ENCODE measurements at regions not wholly inside any gene's neighbourhood (a gene's known extent, or its start where the extent isn't known, plus 50 kb on each side); places are given as distances from the start of the nearest gene placed in this dataset.

GRCh38 chr13:109426690-109426990 is 359.7 kb downstream of the IRS2 start:
- H3K23ac ChIP-seq (ENCODE audit: low read depth, low read length, poor library complexity), result no peak overlapping the region
- no peak overlapping the region for H3K18ac ChIP-seq (ENCODE audit: low read length)
- no peak overlapping the region for H4K8ac ChIP-seq (ENCODE audit: low read depth, low read length)
- H2BK5ac ChIP-seq (ENCODE audit: low read length), result no peak overlapping the region
- no peak overlapping the region for H2BK12ac ChIP-seq (ENCODE audit: low read length)
- no peaks in the 10 kb centered on the region for H3K36me3 ChIP-seq (replicated peaks in 1 of 2; ENCODE audit: control insufficient read depth in 2 of 2, insufficient read depth in 2 of 2, low read length in 2 of 2)
- no peak overlapping the region for H2BK15ac ChIP-seq (ENCODE audit: low read length)
- peaks cover 0 to 4% of the 10 kb centered on the region in 2 donors for H3K9me3 ChIP-seq (replicated peaks in 1 of 2; ENCODE audit: control insufficient read depth in 2 of 2, insufficient read depth in 1 of 2, low read depth in 1 of 2, low read length in 2 of 2)
- H3K14ac ChIP-seq (ENCODE audit: low read length), result no peak overlapping the region
- WGBS, 2 donors (ENCODE audit: extremely low coverage in 2 of 2, insufficient read length in 2 of 2, insufficient replicate concordance in 1 of 2), result no CpG with 5 or more reads among the region's 1 CpG
- no peak overlapping the region for H3K4ac ChIP-seq (ENCODE audit: low read length)
- H4K91ac ChIP-seq (ENCODE audit: low read depth, low read length, poor library complexity), result no peak overlapping the region
- H2AFZ ChIP-seq (ENCODE audit: low read length), result no peak overlapping the region
- no peaks in the 10 kb centered on the region for H3K79me1 ChIP-seq (ENCODE audit: low read depth, low read length)
- H3K4me1 ChIP-seq (ENCODE audit: control insufficient read depth in 2 of 2, insufficient read depth in 1 of 2, low read depth in 1 of 2, low read length in 2 of 2), result no peaks in the 10 kb centered on the region
- no peak overlapping the region for H2BK120ac ChIP-seq (ENCODE audit: low read depth, low read length)
- no peak overlapping the region for H3K27ac ChIP-seq (replicated peaks; ENCODE audit: low read length)
- no peak overlapping the region for H3K4me2 ChIP-seq (ENCODE audit: insufficient read depth, low read length, poor library complexity, severe bottlenecking)
- no peak overlapping the region for H3K4me3 ChIP-seq (ENCODE audit: low read length in 2 of 2)
- DNase-seq (ENCODE audit: low spot score), result no peak
- H3K9ac ChIP-seq (ENCODE audit: low read depth, low read length, poor library complexity), result no peak overlapping the region
- peaks cover 0 to 2% (median 0%) of the 10 kb centered on the region in 3 experiments for H3K27me3 ChIP-seq (ENCODE audit: control insufficient read depth in 3 of 3, insufficient read depth in 3 of 3, low read depth in 1 of 3, low read length in 3 of 3)
- H2AK5ac ChIP-seq (ENCODE audit: low read depth, low read length), result no peak overlapping the region

- no peak overlapping the region for H2BK5ac ChIP-seq (ENCODE audit: low read length)
- no peak overlapping the region for H2AFZ ChIP-seq (ENCODE audit: low read length)
- no peak overlapping the region for H3K9ac ChIP-seq (ENCODE audit: low read depth, low read length, poor library complexity)
- no peaks in the 10 kb centered on the region for H3K36me3 ChIP-seq (replicated peaks in 1 of 2; ENCODE audit: control insufficient read depth in 2 of 2, insufficient read depth in 2 of 2, low read length in 2 of 2)
- H3K23ac ChIP-seq (ENCODE audit: low read depth, low read length, poor library complexity), result no peak overlapping the region
- no peak overlapping the region for H3K4me2 ChIP-seq (ENCODE audit: insufficient read depth, low read length, poor library complexity, severe bottlenecking)
- no CpG with 5 or more reads among the region's 5 CpGs for WGBS, 2 donors (ENCODE audit: extremely low coverage in 2 of 2, insufficient read length in 2 of 2, insufficient replicate concordance in 1 of 2)
- peaks cover 0 to 2% (median 0%) of the 10 kb centered on the region in 3 experiments for H3K27me3 ChIP-seq (ENCODE audit: control insufficient read depth in 3 of 3, insufficient read depth in 3 of 3, low read depth in 1 of 3, low read length in 3 of 3)
- H4K8ac ChIP-seq (ENCODE audit: low read depth, low read length), result no peak overlapping the region
- H3K14ac ChIP-seq (ENCODE audit: low read length), result no peak overlapping the region
- no peak for DNase-seq (ENCODE audit: low spot score)
- no peak overlapping the region for H3K4ac ChIP-seq (ENCODE audit: low read length)
- H4K91ac ChIP-seq (ENCODE audit: low read depth, low read length, poor library complexity), result no peak overlapping the region
- H3K18ac ChIP-seq (ENCODE audit: low read length), result no peak overlapping the region
- H2BK120ac ChIP-seq (ENCODE audit: low read depth, low read length), result no peak overlapping the region
- no peak overlapping the region for H2AK5ac ChIP-seq (ENCODE audit: low read depth, low read length)
- H3K79me1 ChIP-seq (ENCODE audit: low read depth, low read length), result no peaks in the 10 kb centered on the region
- H2BK12ac ChIP-seq (ENCODE audit: low read length), result no peak overlapping the region
- H2BK15ac ChIP-seq (ENCODE audit: low read length), result no peak overlapping the region
- no peak overlapping the region for H3K27ac ChIP-seq (replicated peaks; ENCODE audit: low read length)
- no peak overlapping the region for H3K4me3 ChIP-seq (ENCODE audit: low read length in 2 of 2)
- no peaks in the 10 kb centered on the region for H3K4me1 ChIP-seq (ENCODE audit: control insufficient read depth in 2 of 2, insufficient read depth in 1 of 2, low read depth in 1 of 2, low read length in 2 of 2)
- H3K9me3 ChIP-seq (replicated peaks in 1 of 2; ENCODE audit: control insufficient read depth in 2 of 2, insufficient read depth in 1 of 2, low read depth in 1 of 2, low read length in 2 of 2), result peaks cover 0 to 4% of the 10 kb centered on the region in 2 donors
Observed at GRCh38 chr13:109425821-109426689, 360.3 kb downstream of the IRS2 start.

GRCh38 chr13:109422161-109422560 is 364.2 kb downstream of the IRS2 start:
- no peak overlapping the region for H3K23ac ChIP-seq (ENCODE audit: low read depth, low read length, poor library complexity)
- no peaks in the 10 kb centered on the region for H3K9me3 ChIP-seq (replicated peaks in 1 of 2; ENCODE audit: control insufficient read depth in 2 of 2, insufficient read depth in 1 of 2, low read depth in 1 of 2, low read length in 2 of 2)
- H3K4me3 ChIP-seq (ENCODE audit: low read length in 2 of 2), result no peak overlapping the region
- no peaks in the 10 kb centered on the region for H3K4me1 ChIP-seq (ENCODE audit: control insufficient read depth in 2 of 2, insufficient read depth in 1 of 2, low read depth in 1 of 2, low read length in 2 of 2)
- H4K91ac ChIP-seq (ENCODE audit: low read depth, low read length, poor library complexity), result no peak overlapping the region
- H3K27ac ChIP-seq (replicated peaks; ENCODE audit: low read length), result no peak overlapping the region
- WGBS, 2 donors (ENCODE audit: extremely low coverage in 2 of 2, insufficient read length in 2 of 2, insufficient replicate concordance in 1 of 2), result no CpG with 5 or more reads among the region's 4 CpGs
- H2BK120ac ChIP-seq (ENCODE audit: low read depth, low read length), result no peak overlapping the region
- DNase-seq (ENCODE audit: low spot score), result no peak
- no peak overlapping the region for H3K18ac ChIP-seq (ENCODE audit: low read length)
- no peak overlapping the region for H2BK5ac ChIP-seq (ENCODE audit: low read length)
- no peak overlapping the region for H2BK15ac ChIP-seq (ENCODE audit: low read length)
- no peak overlapping the region for H4K8ac ChIP-seq (ENCODE audit: low read depth, low read length)
- H3K36me3 ChIP-seq (replicated peaks in 1 of 2; ENCODE audit: control insufficient read depth in 2 of 2, insufficient read depth in 2 of 2, low read length in 2 of 2), result no peaks in the 10 kb centered on the region
- H2BK12ac ChIP-seq (ENCODE audit: low read length), result no peak overlapping the region
- no peak overlapping the region for H2AK5ac ChIP-seq (ENCODE audit: low read depth, low read length)
- no peak overlapping the region for H3K14ac ChIP-seq (ENCODE audit: low read length)
- H3K4me2 ChIP-seq (ENCODE audit: insufficient read depth, low read length, poor library complexity, severe bottlenecking), result no peak overlapping the region
- no peak overlapping the region for H3K9ac ChIP-seq (ENCODE audit: low read depth, low read length, poor library complexity)
- no peaks in the 10 kb centered on the region for H3K79me1 ChIP-seq (ENCODE audit: low read depth, low read length)
- H2AFZ ChIP-seq (ENCODE audit: low read length), result no peak overlapping the region
- H3K27me3 ChIP-seq (ENCODE audit: control insufficient read depth in 3 of 3, insufficient read depth in 3 of 3, low read depth in 1 of 3, low read length in 3 of 3), result no peaks in the 10 kb centered on the region
- no peak overlapping the region for H3K4ac ChIP-seq (ENCODE audit: low read length)

- no CpG with 5 or more reads among the region's 4 CpGs for WGBS, 2 donors (ENCODE audit: extremely low coverage in 2 of 2, insufficient read length in 2 of 2, insufficient replicate concordance in 1 of 2)
Observed at GRCh38 chr13:109419896-109420295, 366.5 kb downstream of the IRS2 start.

More at GRCh38 chr13:109419896-109420295, 366.5 kb downstream of the IRS2 start:
- no peak overlapping the region for H3K4me3 ChIP-seq (ENCODE audit: low read length in 2 of 2)
- no peak overlapping the region for H3K27ac ChIP-seq (replicated peaks; ENCODE audit: low read length)
- no peak for DNase-seq (ENCODE audit: low spot score)
- H2AFZ ChIP-seq (ENCODE audit: low read length), result no peak overlapping the region
- H3K18ac ChIP-seq (ENCODE audit: low read length), result no peak overlapping the region
- H2BK5ac ChIP-seq (ENCODE audit: low read length), result no peak overlapping the region
- H2BK12ac ChIP-seq (ENCODE audit: low read length), result no peak overlapping the region
- H3K4me2 ChIP-seq (ENCODE audit: insufficient read depth, low read length, poor library complexity, severe bottlenecking), result no peak overlapping the region
- no peak overlapping the region for H2AK5ac ChIP-seq (ENCODE audit: low read depth, low read length)
- H3K4me1 ChIP-seq (ENCODE audit: control insufficient read depth in 2 of 2, insufficient read depth in 1 of 2, low read depth in 1 of 2, low read length in 2 of 2), result no peaks in the 10 kb centered on the region
- H3K23ac ChIP-seq (ENCODE audit: low read depth, low read length, poor library complexity), result no peak overlapping the region
- no peak overlapping the region for H4K91ac ChIP-seq (ENCODE audit: low read depth, low read length, poor library complexity)
- no peak overlapping the region for H4K8ac ChIP-seq (ENCODE audit: low read depth, low read length)
- H3K36me3 ChIP-seq (replicated peaks in 1 of 2; ENCODE audit: control insufficient read depth in 2 of 2, insufficient read depth in 2 of 2, low read length in 2 of 2), result no peaks in the 10 kb centered on the region
- no peak overlapping the region for H3K9ac ChIP-seq (ENCODE audit: low read depth, low read length, poor library complexity)
- H3K79me1 ChIP-seq (ENCODE audit: low read depth, low read length), result no peaks in the 10 kb centered on the region
- no peak overlapping the region for H2BK120ac ChIP-seq (ENCODE audit: low read depth, low read length)
- H2BK15ac ChIP-seq (ENCODE audit: low read length), result no peak overlapping the region
- no peak overlapping the region for H3K4ac ChIP-seq (ENCODE audit: low read length)
- H3K14ac ChIP-seq (ENCODE audit: low read length), result no peak overlapping the region
- no peaks in the 10 kb centered on the region for H3K27me3 ChIP-seq (ENCODE audit: control insufficient read depth in 3 of 3, insufficient read depth in 3 of 3, low read depth in 1 of 3, low read length in 3 of 3)
- H3K9me3 ChIP-seq (replicated peaks in 1 of 2; ENCODE audit: control insufficient read depth in 2 of 2, insufficient read depth in 1 of 2, low read depth in 1 of 2, low read length in 2 of 2), result no peaks in the 10 kb centered on the region

Measured in neuronal stem cell (in vitro differentiated cells).